Parathyroid adenoma (tissue), 2 donors: ENCODE measurements at regions not wholly inside any gene's neighbourhood (a gene's known extent, or its start where the extent isn't known, plus 50 kb on each side); places are given as distances from the start of the nearest gene placed in this dataset.

Source experiments
- H2AFZ ChIP-seq: fragments of 300-600 bp; sonication (generic); one replicate; pipeline ENCODE4 v1.7.0; 2017; ENCODE audit warnings: antibody characterized with exemption, mild to moderate bottlenecking
- H3K27ac ChIP-seq: fragments of 300-600 bp; sonication (generic); one replicate; pipeline ENCODE4 v1.7.0; 2017
- H3K27me3 ChIP-seq: fragments of 300-600 bp; sonication (generic); one replicate; pipeline ENCODE4 v1.7.0; 2017; ENCODE audit warnings: low read length; ENCODE audit not compliant: control insufficient read depth, insufficient read depth
- H3K36me3 ChIP-seq: fragments of 300-600 bp; sonication (generic); one replicate; pipeline ENCODE4 v1.7.0; 2017; ENCODE audit warnings: low read length; ENCODE audit not compliant: control insufficient read depth, insufficient read depth
- H3K4me1 ChIP-seq: fragments of 300-600 bp; sonication (generic); one replicate; pipeline ENCODE4 v1.7.0; 2017; ENCODE audit warnings: control low read depth
- H3K4me2 ChIP-seq: fragments of 300-600 bp; sonication (generic); one replicate; pipeline ENCODE4 v1.7.0; 2017; ENCODE audit warnings: low read length
- H3K4me3 ChIP-seq: fragments of 300-600 bp; sonication (generic); one replicate; pipeline ENCODE4 v1.7.0; 2017; ENCODE audit warnings: low read depth, low read length
- H3K79me2 ChIP-seq: fragments of 300-600 bp; sonication (generic); one replicate; pipeline ENCODE4 v1.7.0; 2017; ENCODE audit warnings: control low read depth
- H3K9ac ChIP-seq: fragments of 300-600 bp; sonication (generic); one replicate; pipeline ENCODE4 v1.7.0; 2017; ENCODE audit warnings: mild to moderate bottlenecking
- H3K9me3 ChIP-seq: fragments of 300-600 bp; sonication (generic); one replicate; pipeline ENCODE4 v1.7.0; 2017; ENCODE audit warnings: low read length; ENCODE audit not compliant: control insufficient read depth
- CTCF ChIP-seq: fragments of 300-600 bp; sonication (generic); IDR thresholded peaks from one replicate; pipeline ENCODE4 v1.7.0; 2017; ENCODE audit warnings: antibody characterized with exemption, mild to moderate bottlenecking
- donor health status: primary hyperparathyroidism.

GRCh38 chr5:92734211-92734940 lies 846.6 kb downstream of the NR2F1-AS1 start:
- Histone ChIP-seq H3K36me3 (no peaks in the 10 kb centered on the region), H3K4me3 (no peak overlapping the region), H3K4me2 (no peak overlapping the region), H3K27me3 (no peaks in the 10 kb centered on the region), H3K9me3 (no peaks in the 10 kb centered on the region), H2AFZ (no peak overlapping the region), H3K4me1 (no peaks in the 10 kb centered on the region), H3K27ac (no peak overlapping the region), H3K9ac (no peak overlapping the region), H3K79me2 (no peaks in the 10 kb centered on the region)
- no peak for TF ChIP-seq CTCF

- Histone ChIP-seq H2AFZ (no peak overlapping the region), H3K27me3 (no peaks in the 10 kb centered on the region), H3K79me2 (no peaks in the 10 kb centered on the region), H3K4me2 (no peak overlapping the region), H3K4me3 (no peak overlapping the region), H3K9ac (no peak overlapping the region), H3K9me3 (no peaks in the 10 kb centered on the region), H3K36me3 (no peaks in the 10 kb centered on the region), H3K27ac (no peak overlapping the region), H3K4me1 (no peaks in the 10 kb centered on the region)
- TF ChIP-seq CTCF = no peak
Measured at GRCh38 chr5:92730486-92730885, 850.5 kb downstream of the NR2F1-AS1 start.

- TF ChIP-seq CTCF = no peak
- Histone ChIP-seq H3K4me1 (no peaks in the 10 kb centered on the region), H2AFZ (no peak overlapping the region), H3K36me3 (no peaks in the 10 kb centered on the region), H3K9ac (no peak overlapping the region), H3K4me3 (no peak overlapping the region), H3K4me2 (no peak overlapping the region), H3K27me3 (no peaks in the 10 kb centered on the region), H3K79me2 (no peaks in the 10 kb centered on the region), H3K27ac (no peak overlapping the region), H3K9me3 (no peaks in the 10 kb centered on the region)
Measured at GRCh38 chr5:92729088-92729487, 851.9 kb downstream of the NR2F1-AS1 start.

- Histone ChIP-seq H3K4me1 (no peaks in the 10 kb centered on the region), H2AFZ (no peak overlapping the region), H3K9me3 (no peaks in the 10 kb centered on the region), H3K27me3 (no peaks in the 10 kb centered on the region), H3K9ac (no peak overlapping the region), H3K27ac (no peak overlapping the region), H3K4me2 (no peak overlapping the region), H3K36me3 (no peaks in the 10 kb centered on the region), H3K4me3 (no peak overlapping the region), H3K79me2 (no peaks in the 10 kb centered on the region)
- TF ChIP-seq CTCF = no peak
Measured at GRCh38 chr5:92715946-92716520, 865.0 kb downstream of the NR2F1-AS1 start.

- H3K27ac ChIP-seq = no peak overlapping the region
- H3K79me2 ChIP-seq = no peaks in the 10 kb centered on the region
- no peak overlapping the region for H2AFZ ChIP-seq
- no peaks in the 10 kb centered on the region for H3K4me1 ChIP-seq
- no peak overlapping the region for H3K4me2 ChIP-seq
- no peaks in the 10 kb centered on the region for H3K27me3 ChIP-seq
- no peaks in the 10 kb centered on the region for H3K36me3 ChIP-seq
- no peak for TF ChIP-seq CTCF
- no peaks in the 10 kb centered on the region for H3K9me3 ChIP-seq
- H3K9ac ChIP-seq = no peak overlapping the region
- no peak overlapping the region for H3K4me3 ChIP-seq
Measured at GRCh38 chr5:92713826-92714225, 867.2 kb downstream of the NR2F1-AS1 start.
